Thyroid gland (tissue), 4 donors: ENCODE measurements at regions not wholly inside any gene's neighbourhood (a gene's known extent, or its start where the extent isn't known, plus 50 kb on each side); places are given as distances from the start of the nearest gene placed in this dataset.

Experiments used
- DNase-seq, 2 donors: peaks; one replicate each; pipeline ENCODE4 v3.0.0-alpha.2; 2019
- H3K27ac ChIP-seq, 3 donors: fragments of 200-600 bp; sonication (generic); 1 replicate in 2 of 3; 2 replicates in 1 of 3; pipeline ENCODE4 v1.5.1; 2016 to 2019; ENCODE audit warnings: mild to moderate bottlenecking in 1 of 3, moderate library complexity in 1 of 3
- H3K27me3 ChIP-seq: fragments of 200-600 bp; sonication (generic); one replicate; pipeline ENCODE4 v1.5.1; 2019
- H3K36me3 ChIP-seq, 2 donors: fragments of 200-600 bp; sonication (generic); one replicate each; pipeline ENCODE4 v1.5.1; 2016 to 2019
- H3K4me1 ChIP-seq, 2 donors: fragments of 200-600 bp; sonication (generic); one replicate each; pipeline ENCODE4 v1.5.1; 2017 to 2019
- H3K4me3 ChIP-seq, 3 donors: fragments of 200-600 bp; sonication (generic); replicated peaks in 1 of 3; 1 replicate in 2 of 3; 2 replicates in 1 of 3; pipeline ENCODE4 v1.5.1; 2016; ENCODE audit warnings: mild to moderate bottlenecking in 1 of 3
- H3K9me3 ChIP-seq: fragments of 200-600 bp; sonication (generic); one replicate; pipeline ENCODE4 v1.5.1; 2017
- POLR2A ChIP-seq, 2 donors: fragments of 450-650 bp; IDR thresholded peaks; one replicate each; pipeline ENCODE4 v1.6.1; 2017; ENCODE audit warnings: antibody characterized with exemption in 2 of 2, mild to moderate bottlenecking in 2 of 2, moderate library complexity in 1 of 2
- WGBS, 2 donors: methylation state at CpG; one replicate each; pipeline ENCODE4 v1.1.5; 2017; 5-methylcytosine and 5-hydroxymethylcytosine counted together
- intact Hi-C: fragments of 100-400 bp; cut with DNase I; formaldehyde crosslinking; loops from one replicate; pipeline ENCODE4 v1.15.1; 2023
- TF ChIP-seq, protein P1 (sequence below), 6 experiments: fragments of 200-600 bp in 3 of 6; fragments of 450-650 bp in 3 of 6; sonication (generic) in 3 of 6; IDR thresholded peaks; one replicate each; pipeline ENCODE4 v1.5.1; 2016 to 2019; ENCODE audit warnings: antibody characterized with exemption in 6 of 6, mild to moderate bottlenecking in 2 of 6, inconsistent platforms in 1 of 6, moderate library complexity in 1 of 6

DNA sequence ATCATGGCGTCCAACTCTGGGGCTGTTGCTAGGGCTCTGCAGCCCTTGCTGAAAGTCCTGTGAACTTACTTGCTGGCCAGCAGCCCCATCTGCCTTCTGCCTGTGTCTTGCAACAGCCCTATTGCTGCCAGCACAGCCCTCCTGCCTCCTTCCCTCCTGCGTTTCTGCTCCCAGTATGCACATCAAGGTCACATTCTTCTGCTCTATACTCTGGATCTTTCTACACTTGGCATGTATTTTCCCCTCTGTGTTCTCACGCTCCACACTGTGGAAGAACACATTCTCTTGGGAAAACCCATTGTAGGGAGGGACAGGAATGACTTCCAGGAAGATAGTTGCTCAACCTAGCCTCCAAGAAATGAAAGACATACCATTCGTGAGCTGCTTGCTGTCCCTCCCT lies 80.9 kb upstream of the PHACTR2 start:
- H3K4me1 ChIP-seq: peaks cover 30 to 43% of the 10 kb centered on the region in 2 donors
- no peaks in the 10 kb centered on the region for H3K27me3 ChIP-seq
- DNase-seq: peak; percentile 13
- WGBS, 2 donors: 68 to 75% methylated on average over 4 of the region's 4 CpGs
- H3K4me3 ChIP-seq: no peak overlapping the region
- H3K36me3 ChIP-seq: no peaks in the 10 kb centered on the region
- H3K9me3 ChIP-seq: no peaks in the 10 kb centered on the region
- TF ChIP-seq POLR2A (IDR thresholded peaks at IDR 0.05): no peak
- TF ChIP-seq, protein P1, sequence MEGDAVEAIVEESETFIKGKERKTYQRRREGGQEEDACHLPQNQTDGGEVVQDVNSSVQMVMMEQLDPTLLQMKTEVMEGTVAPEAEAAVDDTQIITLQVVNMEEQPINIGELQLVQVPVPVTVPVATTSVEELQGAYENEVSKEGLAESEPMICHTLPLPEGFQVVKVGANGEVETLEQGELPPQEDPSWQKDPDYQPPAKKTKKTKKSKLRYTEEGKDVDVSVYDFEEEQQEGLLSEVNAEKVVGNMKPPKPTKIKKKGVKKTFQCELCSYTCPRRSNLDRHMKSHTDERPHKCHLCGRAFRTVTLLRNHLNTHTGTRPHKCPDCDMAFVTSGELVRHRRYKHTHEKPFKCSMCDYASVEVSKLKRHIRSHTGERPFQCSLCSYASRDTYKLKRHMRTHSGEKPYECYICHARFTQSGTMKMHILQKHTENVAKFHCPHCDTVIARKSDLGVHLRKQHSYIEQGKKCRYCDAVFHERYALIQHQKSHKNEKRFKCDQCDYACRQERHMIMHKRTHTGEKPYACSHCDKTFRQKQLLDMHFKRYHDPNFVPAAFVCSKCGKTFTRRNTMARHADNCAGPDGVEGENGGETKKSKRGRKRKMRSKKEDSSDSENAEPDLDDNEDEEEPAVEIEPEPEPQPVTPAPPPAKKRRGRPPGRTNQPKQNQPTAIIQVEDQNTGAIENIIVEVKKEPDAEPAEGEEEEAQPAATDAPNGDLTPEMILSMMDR (IDR thresholded peaks at IDR 0.05): no peak
- intact Hi-C loops: no loop called here
- peak overlapping the region in 1 of 3 donors; percentile 81 for H3K27ac ChIP-seq

DNA sequence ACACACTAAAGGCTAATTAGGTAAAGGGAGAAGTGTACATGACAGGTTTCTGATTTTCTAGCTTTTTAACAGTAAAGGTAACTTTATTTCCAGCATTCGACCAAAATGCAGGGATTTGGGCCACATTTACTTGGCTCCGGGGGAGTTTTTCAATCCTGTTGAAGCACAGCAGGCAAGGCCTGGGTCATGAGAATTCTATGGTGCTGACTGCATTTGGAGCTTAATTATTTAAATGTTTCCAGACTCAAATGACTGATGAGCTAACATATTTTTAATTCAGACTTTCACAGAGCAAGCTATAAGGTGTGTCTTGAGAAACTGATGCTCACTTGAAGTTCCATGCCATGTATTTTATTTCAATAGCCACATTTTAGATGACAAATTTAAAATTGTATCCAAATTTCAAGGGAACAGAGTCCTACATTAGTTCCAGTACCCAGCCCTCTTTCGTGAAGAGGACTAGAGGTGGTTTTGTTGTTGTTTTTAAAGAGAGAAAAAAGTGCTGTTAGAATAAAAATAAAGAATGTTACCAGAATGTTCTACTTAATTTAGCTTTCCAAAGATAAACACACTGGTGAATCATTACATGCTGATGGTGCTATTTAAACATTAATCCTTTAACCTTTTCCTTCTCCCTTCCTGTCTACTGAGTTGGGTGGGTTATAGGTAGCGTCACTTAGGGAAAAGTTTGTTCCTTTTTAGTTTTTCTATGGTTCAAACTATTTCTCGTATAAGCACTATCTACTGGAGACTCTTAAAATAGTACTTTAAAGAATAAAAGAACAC lies 82.3 kb upstream of the PHACTR2 start:
- no peak for DNase-seq
- Histone ChIP-seq H3K4me3 (no peak overlapping the region), H3K27ac (peak overlapping the region; percentile 81 to 84 (median 81)), H3K9me3 (no peaks in the 10 kb centered on the region), H3K27me3 (no peaks in the 10 kb centered on the region), H3K36me3 (no peaks in the 10 kb centered on the region), H3K4me1 (peaks cover 26 to 38% of the 10 kb centered on the region in 2 donors)
- intact Hi-C loops: no loop called here
- WGBS, 2 donors: 52 to 57% methylated on average over 5 of the region's 5 CpGs
- TF ChIP-seq, protein P1 (IDR thresholded peaks at IDR 0.05): no peak
- TF ChIP-seq POLR2A (IDR thresholded peaks at IDR 0.05): no peak

DNA sequence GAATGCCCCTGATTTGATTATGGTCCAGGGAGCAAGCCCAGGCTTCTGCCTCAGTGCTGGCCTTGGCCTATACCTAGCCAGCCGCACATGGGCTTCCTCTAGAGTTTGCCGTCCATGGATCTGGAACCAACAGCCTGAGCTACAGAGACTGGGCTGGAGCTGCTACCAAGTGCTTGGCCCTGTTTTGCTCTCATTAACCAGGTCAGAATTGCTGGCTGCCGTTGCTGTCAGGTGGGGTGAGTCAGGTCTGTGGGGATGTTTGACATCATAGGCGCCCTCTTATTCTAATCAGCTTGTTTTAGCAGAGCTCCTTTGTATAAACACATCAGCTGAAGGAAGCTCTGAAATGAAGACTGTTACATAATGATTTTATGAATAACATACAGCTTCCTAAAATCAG lies 83.1 kb upstream of the PHACTR2 start:
- H3K27ac ChIP-seq: peak overlapping the region; percentile 81 to 84 (median 81)
- H3K4me1 ChIP-seq: peaks cover 22 to 32% of the 10 kb centered on the region in 2 donors
- H3K36me3 ChIP-seq: no peaks in the 10 kb centered on the region
- H3K9me3 ChIP-seq: no peaks in the 10 kb centered on the region
- TF ChIP-seq POLR2A (IDR thresholded peaks at IDR 0.05): peak in 1 of 2 donors; percentile 55
- TF ChIP-seq, protein P1 (IDR thresholded peaks at IDR 0.05): no peak
- no peak overlapping the region for H3K4me3 ChIP-seq
- intact Hi-C loops: no loop called here
- peak; percentile 86 to 87 for DNase-seq
- no peaks in the 10 kb centered on the region for H3K27me3 ChIP-seq
- 32 to 40% methylated on average over 4 of the region's 4 CpGs for WGBS, 2 donors

DNA sequence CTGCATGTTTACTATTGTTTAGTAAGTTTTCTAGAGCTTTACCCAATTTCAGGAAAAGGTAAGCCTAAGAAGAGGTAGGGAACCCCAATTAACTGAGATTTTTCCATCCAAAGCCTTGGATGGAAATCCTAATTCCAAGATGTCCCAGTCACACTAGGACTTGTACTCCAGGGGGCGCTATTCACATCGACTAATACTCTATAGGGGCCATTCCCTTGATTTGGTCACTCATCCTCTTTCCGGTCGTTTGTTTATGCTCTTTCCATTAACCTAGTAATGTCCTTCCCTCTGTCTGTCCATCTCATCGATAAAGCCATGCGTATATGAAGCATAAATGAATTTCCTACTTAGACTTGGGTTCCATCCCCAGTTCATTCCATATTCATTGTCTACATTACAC lies 80.8 kb upstream of the FUCA2 start:
- intact Hi-C loops: no loop called here
- Histone ChIP-seq H3K4me1 (peaks cover 22 to 32% of the 10 kb centered on the region in 2 donors), H3K4me3 (no peak overlapping the region), H3K27me3 (no peaks in the 10 kb centered on the region), H3K36me3 (no peaks in the 10 kb centered on the region), H3K27ac (no peak overlapping the region), H3K9me3 (no peaks in the 10 kb centered on the region)
- no peak for DNase-seq
- no peak for TF ChIP-seq POLR2A (IDR thresholded peaks at IDR 0.05)
- TF ChIP-seq, protein P1 (IDR thresholded peaks at IDR 0.05): no peak
- 76 to 78% methylated on average over 6 of the region's 6 CpGs for WGBS, 2 donors

DNA sequence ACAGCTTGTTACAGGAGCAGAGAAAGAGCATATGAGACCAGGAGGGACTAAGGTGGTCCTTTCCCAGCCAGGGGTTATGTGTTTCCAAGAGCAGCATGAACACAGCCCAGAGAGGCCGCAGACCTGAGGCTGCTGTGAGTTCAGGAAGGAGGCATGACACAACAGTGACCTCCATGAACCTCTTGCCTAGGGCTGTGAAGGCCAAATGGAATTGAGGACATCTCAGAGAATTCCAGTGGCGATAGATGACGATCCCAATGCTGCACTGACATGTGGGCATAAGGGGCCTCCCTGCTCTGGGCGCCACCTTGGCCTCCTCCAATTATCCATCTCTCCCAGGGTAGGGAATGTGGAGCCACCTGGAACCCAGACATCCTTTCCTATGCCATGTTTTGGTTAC lies 79.9 kb upstream of the FUCA2 start:
- Histone ChIP-seq H3K27me3 (no peaks in the 10 kb centered on the region), H3K4me3 (no peak overlapping the region), H3K4me1 (peaks cover 22 to 27% of the 10 kb centered on the region in 2 donors), H3K27ac (no peak overlapping the region), H3K9me3 (no peaks in the 10 kb centered on the region), H3K36me3 (no peaks in the 10 kb centered on the region)
- 98 to 100% methylated on average over 4 of the region's 4 CpGs for WGBS, 2 donors
- DNase-seq: no peak
- TF ChIP-seq POLR2A (IDR thresholded peaks at IDR 0.05): no peak
- TF ChIP-seq, protein P1 (IDR thresholded peaks at IDR 0.05): no peak
- intact Hi-C loops: no loop called here
